HepG2 (cell line): ENCODE measurements at regions not wholly inside any gene's neighbourhood (a gene's known extent, or its start where the extent isn't known, plus 50 kb on each side); places are given as distances from the start of the nearest gene placed in this dataset.

Source experiments
- AKNA ChIP-seq: sonication (generic); formaldehyde crosslinking; IDR thresholded peaks from 2 replicates; pipeline ENCODE4 v1.4.0; 2020; ENCODE audit warnings: missing genetic modification reagents, borderline replicate concordance
- BCLAF1 ChIP-seq: fragments of 450-650 bp; IDR thresholded peaks from 2 replicates; pipeline ENCODE4 v1.6.1; 2017; ENCODE audit warnings: mild to moderate bottlenecking
- EEA1 ChIP-seq: sonication (generic); formaldehyde crosslinking; IDR thresholded peaks from 2 replicates; pipeline ENCODE4 v1.5.1; 2020; ENCODE audit warnings: mild to moderate bottlenecking, missing genetic modification reagents, borderline replicate concordance
- HHEX ChIP-seq: IDR thresholded peaks from 2 replicates; pipeline ENCODE4 v1.6.1; 2016; ENCODE audit warnings: control low read depth
- MEIS2 ChIP-seq: sonication (generic); formaldehyde crosslinking; IDR thresholded peaks from 2 replicates; pipeline ENCODE4 v1.9.0; 2021; ENCODE audit warnings: mild to moderate bottlenecking, missing genetic modification reagents
- MTERF4 ChIP-seq: sonication (generic); formaldehyde crosslinking; IDR thresholded peaks from 2 replicates; pipeline ENCODE4 v1.8.0; 2023; ENCODE audit warnings: mild to moderate bottlenecking, missing genetic modification reagents
- PBX3 ChIP-seq: sonication (generic); formaldehyde crosslinking; IDR thresholded peaks from 2 replicates; pipeline ENCODE4 v1.8.1; 2023; ENCODE audit warnings: missing genetic modification reagents, inconsistent platforms, borderline replicate concordance
- SALL1 ChIP-seq: sonication (generic); formaldehyde crosslinking; IDR thresholded peaks from 2 replicates; pipeline ENCODE4 v1.8.0; 2022; ENCODE audit warnings: mild to moderate bottlenecking, missing genetic modification reagents
- STAT5B ChIP-seq: sonication (generic); formaldehyde crosslinking; IDR thresholded peaks from 2 replicates; pipeline ENCODE4 v1.4.0; 2020; ENCODE audit warnings: missing genetic modification reagents
- TFAP4 ChIP-seq: sonication (generic); IDR thresholded peaks from 2 replicates; pipeline ENCODE4 v1.6.1; 2016; ENCODE audit warnings: low read depth, borderline replicate concordance
- ZNF180 ChIP-seq: sonication (generic); formaldehyde crosslinking; IDR thresholded peaks from 2 replicates; pipeline ENCODE4 v1.4.0; 2020; ENCODE audit warnings: low read depth, missing genetic modification reagents, borderline replicate concordance
- ZNF513 ChIP-seq: sonication (generic); formaldehyde crosslinking; conservative IDR thresholded peaks from 2 replicates; pipeline ENCODE4 v1.5.0; 2020; ENCODE audit warnings: missing genetic modification reagents
- ZNF816 ChIP-seq: sonication (generic); formaldehyde crosslinking; IDR thresholded peaks from 2 replicates; pipeline ENCODE4 v1.8.0; 2022; ENCODE audit warnings: missing genetic modification reagents, mild to moderate bottlenecking, borderline replicate concordance
- ZSCAN29 ChIP-seq: sonication (generic); formaldehyde crosslinking; conservative IDR thresholded peaks from 2 replicates; pipeline ENCODE4 v1.4.0; 2020; ENCODE audit warnings: mild to moderate bottlenecking, missing genetic modification reagents

GRCh38 chr14:101628471-101628966 lies 67.2 kb downstream of the DIO3 start (continued):
- TF ChIP-seq AKNA (CRISPR knock-in tag) (no peak), HHEX (no peak), PBX3 (CRISPR knock-in tag) (no peak), ZNF180 (no peak), STAT5B (CRISPR knock-in tag) (no peak), MTERF4 (CRISPR knock-in tag) (no peak), TFAP4 (no peak), MEIS2 (CRISPR knock-in tag) (no peak), BCLAF1 (no peak), ZNF816 (no peak), ZSCAN29 (CRISPR knock-in tag) (no peak), SALL1 (CRISPR knock-in tag) (peak; percentile 73), EEA1 (CRISPR knock-in tag) (no peak), ZNF513 (CRISPR knock-in tag) (no peak)
